ENCODE measurements at regions not wholly inside any gene's neighbourhood (a gene's known extent, or its start where the extent isn't known, plus 50 kb on each side); places are given as distances from the start of the nearest gene placed in this dataset.

GRCh38 chr10:4755286-4755989, 70.6 kb upstream of the AKR1E2 start:
- Histone ChIP-seq H3K9me3 (ENCODE audit: control insufficient read depth, insufficient read depth, low read depth, low read length) (peaks cover 5% of the 10 kb centered on the region; the same call in 1 of the 2 replicates), H3K4me3 (ENCODE audit: low read depth in 2 of 2, low read length in 2 of 2) (no peak overlapping the region), H3K4me1 (ENCODE audit: control insufficient read depth, insufficient read depth, low read length) (no peaks in the 10 kb centered on the region), H3K27me3 (ENCODE audit: control insufficient read depth, insufficient read depth, low read length) (no peaks in the 10 kb centered on the region), H3K27ac (ENCODE audit: low read length) (peak overlapping the region; percentile 12; the same call in 1 of the 2 replicates), H3K36me3 (ENCODE audit: control insufficient read depth, insufficient read depth, low read length) (no peaks in the 10 kb centered on the region)
- DNase-seq (ENCODE audit: low read depth, low spot score) (no peak), ATAC-seq (no peak)
- no TSS peak for BruUV-seq (replicated peaks)
- POLR2A ChIA-PET = no interaction called here
- intact Hi-C loops (cut with micrococcal nuclease; ENCODE audit: unreplicated experiment) (no loop called here), in situ Hi-C loops (cut with HindIII; ENCODE audit: low pct_unique_long_range_greater_than_20kb, low sequenced_read_pairs) (no loop called here)
- TF ChIP-seq POLR2AphosphoS5 (IDR thresholded peaks at IDR 0.05; ENCODE audit: low read depth, low read length) (no peak), REST (IDR thresholded peaks at IDR 0.05; ENCODE audit: insufficient read depth in 1 of 2, low read depth in 2 of 2, low read length in 1 of 2) (no peak), TCF7L2 (IDR thresholded peaks at IDR 0.05; ENCODE audit: low read depth, low read length) (no peak), SIN3A (IDR thresholded peaks at IDR 0.05; ENCODE audit: borderline replicate concordance, insufficient read depth, low read depth, low read length) (no peak), CTCF (IDR thresholded peaks at IDR 0.05) (no peak)
- CTCF ChIA-PET = interaction anchor here (0.7 kb wide), 1 partner anchor 51 kb away, joined by 4 read pairs; no protein-coding TSS in a partner anchor

- H3K9me3 ChIP-seq (ENCODE audit: control insufficient read depth, insufficient read depth, low read depth, low read length) = no peaks in the 10 kb centered on the region; the same call in 1 of the 2 replicates
- peak overlapping the region; percentile 44; the same call in 1 of the 2 replicates for H3K27ac ChIP-seq (ENCODE audit: low read length)
- H3K4me3 ChIP-seq (ENCODE audit: low read depth in 2 of 2, low read length in 2 of 2) = no peak overlapping the region
- no TSS peak for BruUV-seq (replicated peaks)
- in situ Hi-C loops (cut with HindIII; ENCODE audit: low pct_unique_long_range_greater_than_20kb, low sequenced_read_pairs) (no loop called here), intact Hi-C loops (cut with micrococcal nuclease; ENCODE audit: unreplicated experiment) (no loop called here)
- CTCF ChIA-PET = no interaction called here
- TF ChIP-seq CTCF (IDR thresholded peaks at IDR 0.05) (no peak), SIN3A (IDR thresholded peaks at IDR 0.05; ENCODE audit: borderline replicate concordance, insufficient read depth, low read depth, low read length) (no peak), REST (IDR thresholded peaks at IDR 0.05; ENCODE audit: insufficient read depth in 1 of 2, low read depth in 2 of 2, low read length in 1 of 2) (no peak), POLR2AphosphoS5 (IDR thresholded peaks at IDR 0.05; ENCODE audit: low read depth, low read length) (no peak), TCF7L2 (IDR thresholded peaks at IDR 0.05; ENCODE audit: low read depth, low read length) (no peak)
- POLR2A ChIA-PET = no interaction called here
- H3K4me1 ChIP-seq (ENCODE audit: control insufficient read depth, insufficient read depth, low read length) = no peaks in the 10 kb centered on the region
- no peak for ATAC-seq
- no peaks in the 10 kb centered on the region for H3K36me3 ChIP-seq (ENCODE audit: control insufficient read depth, insufficient read depth, low read length)
- H3K27me3 ChIP-seq (ENCODE audit: control insufficient read depth, insufficient read depth, low read length) = no peaks in the 10 kb centered on the region
- no peak for DNase-seq (ENCODE audit: low read depth, low spot score)
Measured at GRCh38 chr10:4754143-4754542, 71.9 kb upstream of the AKR1E2 start.

Measured in Panc1 (cell line).